HT-29 (cell line): ENCODE measurements at regions not wholly inside any gene's neighbourhood (a gene's known extent, or its start where the extent isn't known, plus 50 kb on each side); places are given as distances from the start of the nearest gene placed in this dataset.

Source experiments
- DNase-seq: peaks from one replicate; pipeline ENCODE4 v3.0.0-alpha.2; 2015; ENCODE audit warnings: low spot score

DNA sequence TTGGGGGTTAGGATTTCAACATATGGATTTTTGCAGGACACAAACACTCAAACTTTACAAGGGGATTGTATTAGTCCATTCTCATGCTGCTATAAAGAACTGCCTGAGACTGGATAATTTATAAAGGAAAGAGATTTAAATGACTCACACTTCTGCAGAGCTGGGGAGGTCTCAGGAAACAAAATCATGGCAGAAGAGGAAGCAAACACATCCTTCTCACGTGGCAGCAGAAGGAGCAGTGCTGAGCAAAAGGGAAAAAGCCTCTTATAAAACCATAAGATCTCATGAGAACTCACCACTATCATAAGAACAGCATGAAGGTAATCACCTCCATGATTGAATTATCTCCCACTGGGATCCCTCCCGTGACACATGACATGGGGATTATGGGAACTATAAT is 1183.1 kb downstream of the ZPLD1 start:
- DNase-seq: no peak

DNA sequence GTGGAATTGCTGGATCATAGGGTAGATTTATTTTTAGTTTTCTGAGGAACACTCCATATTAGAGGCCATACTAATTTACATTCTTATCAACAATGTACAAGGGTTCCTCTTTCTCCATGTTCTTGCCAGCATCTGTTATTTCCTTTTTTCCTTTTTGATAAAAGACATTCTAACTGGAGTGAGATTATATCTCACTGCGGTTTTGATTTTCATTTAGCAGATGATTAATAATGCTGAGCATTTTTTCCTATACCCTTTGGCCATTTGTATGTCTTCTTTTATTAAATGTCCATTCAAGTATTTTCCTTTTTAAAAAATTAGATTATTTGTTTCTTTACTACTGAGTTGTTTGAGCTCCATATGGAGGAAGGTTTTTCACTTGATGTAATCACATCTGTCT is 1189.5 kb downstream of the ZPLD1 start:
- no peak for DNase-seq

DNA sequence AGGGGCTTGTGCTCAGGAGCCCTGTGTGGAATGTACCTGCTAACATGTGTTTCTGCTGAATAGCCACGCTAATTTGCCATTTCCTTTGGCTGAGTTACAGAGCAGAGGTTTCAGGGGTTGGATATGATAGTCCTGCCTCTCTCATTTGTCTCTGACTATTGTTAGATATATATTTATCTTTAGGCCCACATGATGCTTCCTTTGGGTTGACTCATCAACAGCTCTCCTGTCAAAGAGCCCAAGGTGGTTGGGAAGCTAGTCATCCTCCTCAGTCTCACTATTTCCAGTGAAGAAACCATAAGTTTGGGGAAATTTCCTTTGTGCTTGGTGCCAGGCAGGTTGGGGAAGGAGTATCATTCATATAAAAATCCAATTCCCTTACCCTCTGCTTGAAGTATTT is 1194.6 kb downstream of the ZPLD1 start:
- no peak for DNase-seq

DNA sequence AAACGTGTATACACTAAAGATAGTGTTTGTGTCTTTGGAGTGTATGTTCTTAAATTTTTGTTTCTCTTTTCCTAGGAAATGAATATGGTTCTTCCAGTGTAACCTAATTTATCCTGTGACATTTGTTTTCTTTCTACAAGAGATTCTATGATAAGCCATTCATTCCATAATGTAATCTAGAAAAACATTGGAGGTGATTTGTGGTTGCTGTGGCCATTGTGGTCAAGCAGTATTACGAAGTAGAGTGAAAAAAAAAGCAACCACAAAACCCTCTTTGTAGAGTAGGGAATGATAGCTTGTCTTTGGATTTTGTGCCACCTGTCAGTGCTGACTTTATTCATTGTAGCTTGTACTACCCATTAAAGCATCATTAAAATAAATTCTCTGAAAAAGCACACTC is 1209.6 kb downstream of the ZPLD1 start:
- no peak for DNase-seq

DNA sequence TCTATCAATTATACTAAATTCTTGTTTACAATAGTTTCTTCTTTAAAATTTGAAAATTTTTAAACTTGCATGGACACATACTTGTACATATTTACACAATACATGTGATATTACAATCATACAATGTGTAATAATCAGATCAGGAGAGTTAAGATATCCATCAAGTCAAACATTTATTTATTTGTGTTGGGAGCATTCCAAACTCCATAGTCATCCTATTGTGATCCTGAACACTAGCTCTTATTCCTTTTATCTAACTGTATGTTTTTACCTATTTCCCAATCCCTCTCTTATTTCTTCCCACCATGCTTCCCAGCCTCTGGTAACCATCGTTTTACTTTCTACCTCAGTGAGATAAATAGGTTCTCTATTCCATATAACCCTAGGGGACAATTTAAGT is 1219.2 kb downstream of the ZPLD1 start:
- DNase-seq: no peak

DNA sequence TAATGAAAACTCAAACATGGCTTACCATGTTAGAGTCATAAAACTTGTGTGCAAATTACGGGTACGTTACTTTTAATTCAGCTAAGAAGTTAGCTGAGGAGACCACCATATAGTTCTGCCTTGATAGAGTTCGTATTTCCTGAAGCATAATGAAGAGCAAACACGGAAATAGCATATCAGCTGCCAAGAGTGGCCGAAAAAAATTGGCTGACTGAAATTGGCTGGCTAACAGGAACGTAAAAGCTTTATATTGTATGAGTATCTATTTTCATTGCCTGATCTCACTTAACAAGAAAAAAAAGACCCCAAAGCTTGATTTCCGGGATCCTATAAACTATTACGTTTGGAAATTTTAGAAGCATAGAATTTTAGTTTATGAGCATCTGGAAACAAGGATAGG is 1222.9 kb downstream of the ZPLD1 start:
- no peak for DNase-seq

DNA sequence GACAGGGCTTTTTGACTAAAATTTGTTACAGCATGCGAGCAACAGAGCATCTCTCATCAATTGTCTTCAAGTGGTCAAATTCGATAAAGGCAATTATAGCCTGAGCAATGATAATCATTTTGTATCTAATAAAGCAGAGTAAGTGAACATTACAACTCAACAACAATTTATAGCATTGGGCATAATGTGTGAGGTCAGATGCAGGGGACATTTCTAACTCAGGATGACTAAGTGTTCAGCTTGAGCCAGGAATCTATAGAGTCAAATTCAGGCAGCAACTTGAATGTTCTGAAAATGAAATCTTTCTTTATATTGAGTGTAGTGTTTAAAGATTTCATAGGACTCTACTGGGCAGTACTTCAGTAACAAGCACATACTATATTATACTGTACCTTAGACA is 1226.0 kb downstream of the ZPLD1 start:
- no peak for DNase-seq

DNA sequence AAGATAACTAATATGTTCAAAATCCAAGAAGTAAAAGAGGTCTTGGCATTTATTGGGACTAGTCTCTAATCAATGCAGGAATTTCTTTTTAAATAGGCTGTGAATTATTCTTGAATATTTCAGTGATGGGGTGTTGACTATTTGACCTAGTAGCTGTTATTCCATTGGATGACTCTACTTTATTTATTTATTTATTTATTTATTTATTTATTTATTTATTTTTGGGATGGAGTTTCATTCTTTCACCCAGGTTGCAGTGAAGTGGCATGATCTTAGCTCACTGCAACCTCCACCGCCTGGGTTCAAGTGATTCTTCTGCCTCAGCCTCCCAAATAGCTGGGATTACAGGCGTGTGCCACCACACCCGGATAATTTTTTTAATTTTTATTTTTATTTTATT is 1227.8 kb downstream of the ZPLD1 start:
- DNase-seq: no peak

DNA sequence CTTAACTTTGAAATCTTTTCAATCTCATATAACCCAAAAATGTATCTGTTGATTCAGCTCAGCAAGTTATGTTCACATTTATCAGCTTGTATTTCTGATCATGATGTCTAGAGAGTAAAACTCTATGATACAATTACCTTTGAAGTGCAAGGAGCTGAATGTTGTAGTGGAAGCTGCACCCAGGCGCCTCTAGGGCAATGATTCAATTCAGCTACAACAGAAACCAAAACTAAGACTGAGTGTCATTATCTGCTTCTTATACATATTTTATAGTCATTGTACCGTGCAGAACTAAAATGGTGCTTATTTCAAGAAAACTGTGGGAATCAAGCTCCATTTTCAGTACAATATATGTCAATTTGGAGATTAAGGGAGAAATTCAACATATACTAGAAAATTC is 1237.5 kb downstream of the ZPLD1 start:
- DNase-seq: no peak

DNA sequence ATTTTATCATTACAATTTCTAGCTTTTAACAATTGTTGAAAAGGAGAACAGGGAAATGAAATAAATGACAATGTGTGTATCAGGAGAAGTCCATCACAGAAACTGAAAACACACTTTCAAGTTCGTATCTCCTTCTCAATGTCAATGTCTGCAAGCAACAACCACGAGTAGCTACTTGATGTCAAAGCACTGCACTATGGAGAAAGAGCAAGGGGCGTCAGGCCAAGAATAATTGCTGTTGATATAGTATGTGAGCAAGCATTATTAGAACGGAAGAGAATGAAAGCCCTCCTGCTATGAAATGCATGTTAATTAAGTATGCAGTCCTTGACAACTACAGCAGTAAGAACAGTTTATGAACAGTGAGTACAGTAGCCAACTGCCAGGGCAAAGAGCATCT is 1250.1 kb downstream of the ZPLD1 start:
- DNase-seq: no peak

DNA sequence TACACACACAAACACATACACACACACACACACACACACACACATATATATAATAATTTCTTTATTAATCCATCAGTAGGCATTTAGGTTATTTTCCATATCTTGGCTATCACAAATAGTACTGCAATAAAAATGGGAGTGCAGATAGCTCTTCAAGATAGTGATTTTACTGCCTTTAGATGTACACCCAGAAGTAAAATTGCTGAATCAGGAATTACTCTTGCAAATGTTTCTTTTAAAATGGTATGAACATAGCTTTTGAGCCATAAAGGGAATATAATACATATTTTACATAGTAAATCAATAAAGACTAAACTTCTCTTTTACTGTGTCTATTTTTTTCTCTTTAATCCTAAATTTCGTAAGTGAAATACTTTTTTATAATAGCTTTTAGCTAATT is 1251.1 kb downstream of the ZPLD1 start:
- DNase-seq: no peak

DNA sequence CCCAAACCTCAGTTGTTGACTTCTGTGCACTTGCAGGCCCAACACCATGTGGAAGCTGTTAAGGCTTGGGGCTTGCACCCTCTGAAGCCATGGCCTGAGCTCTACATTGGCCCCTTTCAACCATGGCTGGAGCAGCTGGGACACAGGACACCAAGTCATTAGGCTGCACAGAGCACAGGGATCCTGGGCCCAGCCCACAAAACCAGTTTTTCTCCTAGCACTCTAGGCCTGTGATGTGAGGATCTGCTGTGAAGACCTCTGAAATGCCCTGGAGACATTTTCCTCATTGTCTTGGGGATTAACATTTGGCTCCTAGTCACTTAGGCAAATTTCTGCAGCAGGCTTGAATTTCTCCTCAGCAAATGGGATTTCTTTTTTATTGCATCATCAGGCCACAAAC is 1255.7 kb downstream of the ZPLD1 start:
- DNase-seq: no peak

DNA sequence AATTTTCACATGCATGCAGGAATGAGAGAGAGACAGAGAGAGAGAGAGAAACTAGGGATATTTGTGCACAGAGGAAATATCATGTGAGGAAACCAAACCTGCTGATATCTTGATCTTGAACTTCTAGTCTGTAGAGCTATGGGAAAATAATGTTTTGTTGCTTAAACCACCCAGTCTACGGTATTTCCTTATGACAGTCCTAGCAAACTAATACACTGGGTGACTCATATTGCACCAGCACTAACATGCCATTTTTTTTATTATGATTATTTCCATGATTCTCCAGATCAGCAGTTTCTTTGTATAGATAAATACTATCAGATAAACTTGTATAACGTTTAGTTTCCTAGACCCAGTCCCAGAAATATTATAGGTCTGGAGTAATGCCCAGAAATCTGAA is 1259.0 kb downstream of the ZPLD1 start:
- no peak for DNase-seq

DNA sequence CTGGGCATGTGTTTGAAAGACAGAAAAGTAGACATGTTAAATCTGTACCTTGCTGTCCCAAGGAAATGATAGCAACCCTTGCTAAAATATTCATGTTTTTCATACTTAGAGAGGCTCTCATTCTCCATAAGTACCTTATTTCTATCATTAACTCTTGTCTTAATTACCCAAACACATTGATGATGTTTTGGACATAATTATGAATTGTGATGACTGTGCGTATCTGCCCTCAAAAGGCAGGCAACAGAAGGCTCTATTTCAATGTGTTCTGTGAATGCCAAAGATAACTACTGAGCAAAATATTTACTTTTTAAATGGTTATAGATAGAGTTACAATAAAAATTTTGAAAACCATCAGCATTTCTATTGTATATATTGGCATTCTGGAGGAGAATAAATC is 1263.8 kb downstream of the ZPLD1 start:
- DNase-seq: no peak

DNA sequence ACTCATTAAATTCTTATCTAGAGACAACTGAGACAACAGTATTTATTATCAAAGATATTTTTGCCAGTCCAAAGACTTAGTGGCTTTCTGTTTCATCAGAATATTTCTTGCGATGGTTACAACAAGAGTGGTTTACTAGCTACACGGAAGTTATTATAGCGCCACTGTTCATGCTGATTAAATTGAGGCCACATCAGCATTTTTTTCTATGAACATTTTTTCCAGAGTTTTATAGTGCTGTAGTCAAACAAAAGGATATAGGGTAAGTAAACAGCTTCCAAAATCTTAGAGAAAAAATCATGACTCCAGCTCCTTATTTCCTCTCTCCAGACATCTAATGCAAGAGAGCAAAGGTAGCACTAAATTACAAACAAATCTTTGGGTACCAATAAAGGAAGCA is 1264.4 kb downstream of the ZPLD1 start:
- DNase-seq: no peak

DNA sequence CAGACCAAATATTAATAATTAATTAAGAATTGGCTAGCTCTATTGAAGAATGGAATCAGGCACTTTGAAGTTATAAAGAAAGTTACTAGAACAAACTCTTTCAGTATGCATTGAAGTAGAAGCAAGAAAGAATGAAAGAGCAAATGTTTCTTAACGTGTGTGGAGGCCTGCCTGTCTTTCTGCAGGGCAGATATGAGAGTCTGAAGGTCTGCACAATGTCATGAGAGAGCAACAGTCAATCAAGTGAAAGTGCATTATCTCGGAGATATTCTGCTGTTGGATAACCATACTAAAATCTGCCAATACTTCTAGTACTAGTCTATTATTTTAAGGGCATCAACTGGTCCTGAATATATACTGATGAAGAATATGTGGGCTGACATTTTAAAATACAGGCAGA is 1270.8 kb downstream of the ZPLD1 start:
- DNase-seq: no peak

DNA sequence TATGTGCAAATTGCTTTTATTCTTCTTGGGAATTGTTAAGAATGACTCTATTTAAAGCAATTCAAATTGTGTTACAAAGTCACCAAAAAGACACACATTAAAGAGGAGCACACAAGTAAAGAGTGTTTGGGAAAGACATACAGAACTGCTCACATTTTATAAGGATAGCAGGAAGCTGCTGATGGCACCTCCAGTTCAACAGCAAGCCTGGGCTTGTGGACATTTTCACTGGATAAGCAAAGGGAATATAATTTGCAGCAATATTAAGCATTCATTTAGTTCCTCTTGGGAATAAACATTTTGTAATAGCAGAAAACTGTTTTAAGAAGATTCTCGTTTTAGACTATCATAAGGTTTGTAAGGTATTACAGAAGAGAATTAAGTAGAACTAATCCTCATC is 1271.9 kb downstream of the ZPLD1 start:
- DNase-seq: no peak

DNA sequence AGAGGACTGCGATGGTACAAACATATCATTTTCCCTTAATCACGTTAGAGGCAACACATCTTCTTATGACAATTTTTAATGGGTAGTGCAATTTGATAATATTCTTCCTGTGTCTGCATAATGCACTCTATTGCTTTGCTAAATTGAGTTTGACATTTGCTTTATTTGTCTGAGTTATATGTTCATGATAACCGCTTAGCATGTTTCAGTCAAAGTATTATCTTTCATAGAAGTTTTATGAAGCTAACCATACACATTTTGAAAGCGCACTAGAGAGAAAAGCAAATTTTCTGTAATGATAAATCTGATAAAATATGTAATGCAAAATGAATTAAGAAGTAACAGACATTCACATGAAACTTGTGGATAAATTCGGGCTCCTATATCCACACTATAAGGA is 1276.9 kb downstream of the ZPLD1 start:
- no peak for DNase-seq

DNA sequence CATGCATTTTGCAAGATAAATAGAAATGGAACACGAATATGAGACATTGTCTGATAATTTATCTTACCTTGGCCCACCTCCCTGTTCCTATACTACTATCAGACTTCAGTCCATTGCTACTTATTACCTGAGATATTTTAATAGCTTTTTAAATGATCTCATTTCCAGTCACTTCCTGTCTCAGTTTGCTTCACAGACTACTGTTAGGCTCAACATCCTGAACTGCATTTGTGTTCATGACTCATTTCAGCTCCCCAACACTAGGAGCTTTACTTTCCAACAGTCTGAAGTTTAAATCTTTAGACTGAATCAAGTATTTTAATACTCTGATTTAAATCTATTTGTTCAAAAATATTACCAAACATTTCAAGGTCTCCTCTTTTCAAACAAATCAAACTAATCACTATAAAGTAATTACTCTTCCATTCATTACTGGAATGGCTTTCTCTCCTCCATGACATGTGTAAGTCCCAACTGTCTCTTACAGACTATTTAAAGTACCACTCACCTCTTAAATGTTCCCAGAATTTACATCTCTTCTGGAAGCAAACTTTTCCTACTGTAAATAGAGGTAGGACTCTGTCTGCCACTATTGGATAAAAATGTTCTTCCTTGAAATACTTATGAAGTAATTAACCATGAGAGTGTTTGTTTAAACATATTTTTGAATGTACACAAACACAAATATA is 1277.6 kb downstream of the ZPLD1 start:
- DNase-seq: no peak

DNA sequence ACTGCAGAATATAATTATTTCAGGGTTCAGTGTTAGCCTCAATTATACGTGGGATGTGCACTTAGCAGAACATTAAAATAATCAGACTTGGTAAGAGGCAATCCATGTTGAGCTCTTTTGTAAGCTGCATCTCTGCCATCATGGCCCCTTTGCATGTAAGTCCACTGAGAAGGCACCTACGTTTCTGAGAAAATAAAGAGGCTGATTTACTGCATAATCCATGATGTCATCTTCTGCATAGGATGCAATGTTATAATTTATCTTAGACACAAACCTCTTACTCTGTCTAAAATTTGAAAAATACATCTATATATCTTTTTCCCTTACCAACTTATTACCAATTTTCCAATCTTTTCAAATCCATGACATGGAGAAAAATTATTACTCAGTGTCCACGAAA is 1294.7 kb downstream of the ZPLD1 start:
- no peak for DNase-seq

DNA sequence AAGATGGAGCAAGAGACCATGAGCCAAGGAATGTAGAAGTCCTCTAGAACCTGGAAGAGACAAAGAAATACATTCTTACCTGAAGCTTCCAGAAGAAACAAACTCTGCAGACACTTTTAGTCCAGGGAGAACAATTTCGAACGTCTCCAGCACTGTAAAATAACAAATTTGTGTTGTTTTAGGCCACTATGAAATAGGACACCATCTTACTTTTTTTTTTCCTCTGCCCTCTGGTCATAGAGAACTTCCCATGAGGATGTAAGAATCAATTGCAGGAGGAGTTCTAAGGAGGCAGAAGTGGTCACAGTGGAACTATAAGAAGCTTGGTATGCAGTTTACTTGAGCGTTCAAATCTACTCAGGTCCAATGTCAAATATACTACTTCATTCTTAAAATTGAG is 1295.9 kb downstream of the ZPLD1 start:
- no peak for DNase-seq

DNA sequence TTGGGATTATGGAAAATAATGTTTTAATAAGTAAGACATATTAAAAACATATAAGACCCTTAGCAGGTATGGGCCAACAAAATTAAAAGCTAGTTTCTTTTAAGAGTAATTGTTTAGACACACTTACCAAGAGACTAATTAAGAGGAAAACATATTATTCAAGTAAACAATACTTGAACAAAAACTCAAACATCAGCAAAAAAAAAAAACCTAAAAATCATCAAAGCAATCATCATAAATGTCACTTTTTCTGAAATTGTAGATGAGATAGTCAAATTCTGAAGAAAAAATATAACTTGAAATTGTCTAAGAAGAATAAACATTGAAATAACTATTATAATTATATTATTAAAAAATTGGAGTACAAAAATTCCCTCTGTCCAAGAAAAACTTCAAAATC is 1318.2 kb downstream of the ZPLD1 start:
- DNase-seq: no peak

DNA sequence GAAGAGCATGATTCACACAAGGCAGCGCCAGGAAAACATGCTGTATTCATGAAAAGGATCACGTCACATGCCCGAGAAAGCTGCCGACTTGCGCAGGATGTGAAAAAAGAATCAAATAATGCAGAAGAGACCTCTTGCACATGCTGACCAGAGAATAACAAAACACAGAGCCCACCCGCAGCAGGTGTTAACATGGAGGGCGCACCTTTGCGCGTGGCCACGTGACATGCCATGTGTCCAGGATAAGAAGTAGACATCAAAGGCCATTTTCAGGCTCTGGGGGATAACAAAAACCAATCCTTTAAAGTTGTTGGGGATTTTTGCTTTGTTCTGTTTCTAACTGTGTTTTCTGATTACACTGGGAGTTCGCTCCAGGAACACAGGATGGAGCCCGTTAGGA is 1332.8 kb downstream of the ZPLD1 start:
- no peak for DNase-seq

DNA sequence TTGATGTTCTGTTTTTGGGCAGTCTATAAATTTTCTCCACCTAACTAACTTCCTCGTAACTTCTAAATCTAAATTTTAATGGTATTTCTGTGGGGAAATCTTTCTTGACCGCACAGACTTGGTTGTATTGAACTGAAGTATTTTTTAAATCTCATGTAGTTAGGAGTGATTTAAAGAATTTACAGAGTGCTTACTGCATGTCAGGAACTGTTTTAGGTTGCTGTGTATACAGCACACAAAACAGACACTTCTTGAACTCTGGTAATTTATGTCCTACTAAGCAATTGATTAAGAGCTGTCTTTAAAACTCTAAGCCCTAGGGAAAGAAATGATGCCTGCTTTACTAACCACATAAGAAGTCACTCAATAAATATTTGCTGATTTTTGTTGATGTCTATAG is 1350.2 kb downstream of the ZPLD1 start:
- DNase-seq: no peak
